GM23248 (cell line): ENCODE measurements at regions not wholly inside any gene's neighbourhood (a gene's known extent, or its start where the extent isn't known, plus 50 kb on each side); places are given as distances from the start of the nearest gene placed in this dataset.

ENCODE experiments used
- DNase-seq: peaks from one replicate; pipeline ENCODE4 v3.0.0-alpha.2; 2015
- H2AFZ ChIP-seq: fragments of 200-600 bp; sonication (generic); 2 replicates; pipeline ENCODE4 v1.6.1; 2016; ENCODE audit warnings: antibody characterized with exemption
- H3F3A ChIP-seq: fragments of 200-600 bp; sonication (generic); 2 replicates; pipeline ENCODE4 v1.6.1; 2016; ENCODE audit warnings: mild to moderate bottlenecking, antibody characterized with exemption, mixed run types; ENCODE audit not compliant: insufficient read depth
- H3K27ac ChIP-seq: fragments of 200-600 bp; sonication (generic); 2 replicates; pipeline ENCODE4 v1.5.1; 2016; ENCODE audit warnings: mild to moderate bottlenecking
- H3K27me3 ChIP-seq: fragments of 200-600 bp; sonication (generic); replicated peaks from 2 replicates; pipeline ENCODE4 v1.6.1; 2016; ENCODE audit warnings: mild to moderate bottlenecking; ENCODE audit not compliant: insufficient read depth
- H3K36me3 ChIP-seq: fragments of 200-600 bp; sonication (generic); 2 replicates; pipeline ENCODE4 v1.6.1; 2016; ENCODE audit warnings: low read depth, mild to moderate bottlenecking
- H3K4me1 ChIP-seq: fragments of 200-600 bp; sonication (generic); 2 replicates; pipeline ENCODE4 v1.6.1; 2016; ENCODE audit warnings: mild to moderate bottlenecking; ENCODE audit not compliant: insufficient read depth
- H3K4me2 ChIP-seq: fragments of 200-600 bp; sonication (generic); one replicate; pipeline ENCODE4 v1.6.1; 2016; ENCODE audit warnings: mild to moderate bottlenecking; ENCODE audit not compliant: unreplicated experiment
- H3K4me3 ChIP-seq: fragments of 200-600 bp; sonication (generic); 2 replicates; pipeline ENCODE4 v1.5.1; 2016; ENCODE audit warnings: mild to moderate bottlenecking
- H3K79me2 ChIP-seq: fragments of 200-600 bp; sonication (generic); 2 replicates; pipeline ENCODE4 v1.6.1; 2016; ENCODE audit warnings: mild to moderate bottlenecking; ENCODE audit not compliant: insufficient read depth
- H3K9ac ChIP-seq: fragments of 200-600 bp; sonication (generic); 2 replicates; pipeline ENCODE4 v1.6.1; 2016; ENCODE audit warnings: mild to moderate bottlenecking
- H3K9me2 ChIP-seq: fragments of 200-600 bp; sonication (generic); 2 replicates; pipeline ENCODE4 v1.6.1; 2016; ENCODE audit warnings: mixed run types, mild to moderate bottlenecking, moderate library complexity; ENCODE audit not compliant: insufficient read depth
- H3K9me3 ChIP-seq: fragments of 200-600 bp; sonication (generic); one replicate; pipeline ENCODE4 v1.6.1; 2017; ENCODE audit warnings: low read depth
- H4K20me1 ChIP-seq: fragments of 200-600 bp; sonication (generic); 2 replicates; pipeline ENCODE4 v1.6.0; 2016; ENCODE audit not compliant: insufficient read depth
- EZH2 ChIP-seq: fragments of 200-600 bp; sonication (generic); IDR thresholded peaks from 2 replicates; pipeline ENCODE4 v1.6.1; 2018; ENCODE audit warnings: antibody characterized with exemption, mild to moderate bottlenecking; ENCODE audit not compliant: insufficient read depth, poor library complexity, severe bottlenecking
- EZH2phosphoT487 ChIP-seq: fragments of 200-600 bp; sonication (generic); IDR thresholded peaks from 2 replicates; pipeline ENCODE4 v1.6.1; 2018; ENCODE audit warnings: antibody characterized with exemption, moderate library complexity, mild to moderate bottlenecking, low read depth; ENCODE audit not compliant: insufficient read depth
- WGBS, 2 experiments: methylation state at CpG; one replicate each; pipeline ENCODE4 v1.1.6; 2015 to 2017; ENCODE audit warnings: low lambda C conversion rate in 2 of 2, low coverage in 1 of 2; ENCODE audit errors: missing lambda C conversion rate in 2 of 2; 5-methylcytosine and 5-hydroxymethylcytosine counted together
- in situ Hi-C: fragments of 300-500 bp; cut with MboI; formaldehyde crosslinking; loops from 2 replicates; pipeline ENCODE4 v1.15.0; 2020

GRCh38 chr4:181364504-181364903, 878.7 kb upstream of the TENM3 start:
- no peaks in the 10 kb centered on the region for H3K79me2 ChIP-seq
- no peaks in the 10 kb centered on the region for H3F3A ChIP-seq
- H3K9ac ChIP-seq, result no peak overlapping the region
- no peaks in the 10 kb centered on the region for H4K20me1 ChIP-seq
- H3K27me3 ChIP-seq, result no peaks in the 10 kb centered on the region
- no peak overlapping the region for H3K27ac ChIP-seq
- H3K9me3 ChIP-seq, result no peaks in the 10 kb centered on the region
- no peaks in the 10 kb centered on the region for H3K36me3 ChIP-seq
- H3K4me2 ChIP-seq, result no peak overlapping the region
- no peaks in the 10 kb centered on the region for H3K4me1 ChIP-seq
- 20 to 21% methylated on average over 4 of the region's 4 CpGs for WGBS, 2 experiments
- H3K4me3 ChIP-seq, result no peak overlapping the region
- no peaks in the 10 kb centered on the region for H3K9me2 ChIP-seq
- no peak for DNase-seq
- H2AFZ ChIP-seq, result no peak overlapping the region
- TF ChIP-seq EZH2 (no peak), EZH2phosphoT487 (no peak)
- in situ Hi-C loops, result no loop called here

GRCh38 chr4:181365671-181366070, 877.5 kb upstream of the TENM3 start:
- Histone ChIP-seq H3K4me2 (no peak overlapping the region), H3K27me3 (no peaks in the 10 kb centered on the region), H3F3A (no peaks in the 10 kb centered on the region), H3K9ac (no peak overlapping the region), H3K4me1 (no peaks in the 10 kb centered on the region), H4K20me1 (no peaks in the 10 kb centered on the region), H2AFZ (no peak overlapping the region), H3K9me2 (no peaks in the 10 kb centered on the region), H3K79me2 (no peaks in the 10 kb centered on the region), H3K27ac (no peak overlapping the region), H3K36me3 (no peaks in the 10 kb centered on the region), H3K9me3 (no peaks in the 10 kb centered on the region), H3K4me3 (no peak overlapping the region)
- 66 to 72% methylated on average over 18 of the region's 18 CpGs for WGBS, 2 experiments
- in situ Hi-C loops, result no loop called here
- TF ChIP-seq EZH2phosphoT487, result no peak
- TF ChIP-seq EZH2, result no peak
- DNase-seq, result no peak

- Histone ChIP-seq H3K36me3 (no peaks in the 10 kb centered on the region), H3K9ac (no peak overlapping the region), H3F3A (no peaks in the 10 kb centered on the region), H4K20me1 (no peaks in the 10 kb centered on the region), H3K4me2 (no peak overlapping the region), H3K79me2 (no peaks in the 10 kb centered on the region), H3K27ac (no peak overlapping the region), H3K4me1 (no peaks in the 10 kb centered on the region), H3K4me3 (no peak overlapping the region), H3K9me2 (no peaks in the 10 kb centered on the region), H2AFZ (no peak overlapping the region), H3K27me3 (no peaks in the 10 kb centered on the region), H3K9me3 (no peaks in the 10 kb centered on the region)
- whole genome bisulfite sequencing, 2 experiments, result 2 to 7% methylated on average over 3 of the region's 3 CpGs
- no peak for DNase-seq
- TF ChIP-seq EZH2phosphoT487 (no peak), EZH2 (no peak)
- in situ Hi-C loops, result no loop called here
These were observed 871.2 kb upstream of the TENM3 start for GRCh38 chr4:181372014-181372413.

GRCh38 chr4:181376058-181376457, 867.1 kb upstream of the TENM3 start:
- Histone ChIP-seq H3K4me1 (no peaks in the 10 kb centered on the region), H3K9ac (no peak overlapping the region), H4K20me1 (no peaks in the 10 kb centered on the region), H3F3A (no peaks in the 10 kb centered on the region), H3K27me3 (no peaks in the 10 kb centered on the region), H3K4me2 (no peak overlapping the region), H3K36me3 (no peaks in the 10 kb centered on the region), H3K4me3 (no peak overlapping the region), H3K9me2 (no peaks in the 10 kb centered on the region), H2AFZ (no peak overlapping the region), H3K9me3 (no peaks in the 10 kb centered on the region), H3K27ac (no peak overlapping the region), H3K79me2 (no peaks in the 10 kb centered on the region)
- in situ Hi-C loops, result no loop called here
- TF ChIP-seq EZH2phosphoT487 (no peak), EZH2 (no peak)
- no peak for DNase-seq
- WGBS, 2 experiments, result 39% methylated on average over 7 to 8 of the region's 8 CpGs

GRCh38 chr4:181388061-181388460, 855.1 kb upstream of the TENM3 start:
- Histone ChIP-seq H2AFZ (no peak overlapping the region), H4K20me1 (no peaks in the 10 kb centered on the region; the same call in 1 of the 2 replicates), H3K9me2 (no peaks in the 10 kb centered on the region), H3K79me2 (no peaks in the 10 kb centered on the region), H3F3A (no peaks in the 10 kb centered on the region), H3K4me2 (no peak overlapping the region), H3K27me3 (no peaks in the 10 kb centered on the region), H3K4me3 (no peak overlapping the region), H3K4me1 (no peaks in the 10 kb centered on the region), H3K36me3 (no peaks in the 10 kb centered on the region), H3K27ac (no peak overlapping the region), H3K9me3 (no peaks in the 10 kb centered on the region), H3K9ac (no peak overlapping the region)
- TF ChIP-seq EZH2phosphoT487 (no peak), EZH2 (no peak)
- in situ Hi-C loops, result no loop called here
- 0% methylated on average over 1 of the region's 1 CpG for WGBS, 2 experiments
- DNase-seq, result no peak
